ENCODE measurements at regions not wholly inside any gene's neighbourhood (a gene's known extent, or its start where the extent isn't known, plus 50 kb on each side); places are given as distances from the start of the nearest gene placed in this dataset.

- TF ChIP-seq CTCF (IDR thresholded peaks at IDR 0.05) (no peak), POLR2AphosphoS5 (IDR thresholded peaks at IDR 0.05) (no peak)
Observed at GRCh38 chr13:26855921-26856320, 95.3 kb upstream of the GPR12 start.

Measured in transverse colon (tissue), 4 donors.